ENCODE measurements at regions not wholly inside any gene's neighbourhood (a gene's known extent, or its start where the extent isn't known, plus 50 kb on each side); places are given as distances from the start of the nearest gene placed in this dataset.
A peak's percentile ranks its signal among the peaks of the same experiment; 100 is the strongest.
"Not testable (repeated sequence)": the region's sequence is repeated elsewhere in the genome, so short reads cannot be mapped to it uniquely, and the experiment has no call there.

- DNase-seq = no peak
These were observed 50.3 kb upstream of the ATP6AP2 start for GRCh38 chrX:40530509-40530908.

DNA sequence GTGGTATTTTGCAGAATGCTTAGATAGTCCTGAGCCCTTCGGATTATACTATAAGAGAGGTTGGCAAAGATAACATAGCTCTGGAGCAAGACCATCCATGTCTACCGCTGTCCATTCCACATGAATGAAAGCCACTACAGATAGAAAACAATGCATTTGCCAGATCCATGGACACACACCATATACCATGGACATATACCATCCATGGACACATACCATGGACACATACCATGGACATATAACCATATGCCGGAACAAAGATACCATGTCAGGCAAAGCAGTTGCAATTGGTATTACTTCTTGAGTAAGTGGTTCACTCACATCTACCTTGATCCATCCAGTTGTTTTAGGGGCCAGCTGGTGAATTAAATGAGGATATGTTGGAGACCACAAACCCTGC is 53.2 kb upstream of the ATP6AP2 start:
- DNase-seq = no peak

DNA sequence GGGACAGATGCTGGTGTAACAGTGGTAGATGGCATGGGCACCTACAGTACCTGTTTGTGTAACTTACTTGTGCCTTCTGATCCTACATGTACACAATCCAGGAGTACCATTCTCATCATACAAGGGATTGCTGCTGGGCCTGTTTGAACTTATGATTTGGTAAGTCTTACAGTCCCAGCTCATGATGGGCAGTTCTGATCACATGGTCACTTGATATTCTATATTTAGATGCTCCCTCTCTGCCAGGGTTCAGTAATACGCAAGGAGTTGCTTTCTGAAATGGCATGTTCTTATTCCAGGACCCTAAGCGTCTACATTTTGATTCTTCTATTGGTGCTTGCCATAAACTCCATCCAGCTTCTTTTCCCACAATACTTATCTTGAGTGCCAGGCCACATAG is 54.4 kb upstream of the ATP6AP2 start:
- no peak for DNase-seq

DNA sequence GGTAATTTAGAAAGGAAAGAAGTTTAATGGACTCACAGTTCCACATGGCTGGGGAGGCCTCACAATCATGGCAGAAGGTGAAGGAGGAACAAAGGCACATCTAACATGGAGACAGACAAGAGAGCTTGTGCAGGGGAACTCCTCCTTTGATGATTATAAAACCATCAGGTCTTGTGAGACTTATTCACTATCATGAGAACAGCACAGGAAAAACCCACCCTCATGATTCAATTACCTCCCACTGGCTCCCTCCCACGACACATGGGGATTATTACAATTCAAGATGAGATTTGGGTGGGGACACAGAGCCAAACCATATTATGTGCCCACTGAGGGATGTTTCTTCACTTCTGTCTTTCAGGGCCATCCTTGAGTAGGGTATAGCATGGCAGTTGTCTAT is 54.9 kb upstream of the ATP6AP2 start:
- not testable (repeated sequence) for DNase-seq

DNA sequence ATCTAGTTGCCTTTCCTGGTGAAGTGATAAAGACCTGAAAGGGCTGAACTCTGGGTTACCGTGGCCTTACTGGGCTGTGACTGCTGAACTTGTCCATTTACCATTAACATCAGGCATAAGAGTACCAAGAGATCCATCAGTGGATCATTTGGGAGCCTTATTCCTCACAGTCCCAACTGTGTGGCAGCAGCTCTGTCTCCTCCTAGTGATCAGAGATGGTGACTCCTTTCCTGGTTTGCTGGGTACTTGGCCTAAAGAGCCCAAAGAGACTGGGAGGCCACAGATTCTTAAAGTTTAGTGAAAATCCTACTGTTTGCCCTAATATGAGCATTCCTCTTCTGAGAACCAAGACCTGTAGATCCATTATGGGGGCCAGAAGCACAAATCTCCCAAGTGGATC is 56.3 kb upstream of the ATP6AP2 start:
- DNase-seq = no peak

GRCh38 chrX:40523852-40524251 is 56.9 kb upstream of the ATP6AP2 start:
- DNase-seq = no peak

GRCh38 chrX:40521868-40522450 is 58.8 kb upstream of the ATP6AP2 start:
- DNase-seq = no peak

GRCh38 chrX:40514376-40514775 is 66.4 kb upstream of the ATP6AP2 start:
- no peak for DNase-seq

GRCh38 chrX:40513835-40514234 is 66.9 kb upstream of the ATP6AP2 start:
- DNase-seq = no peak

GRCh38 chrX:40513012-40513411 is 67.8 kb upstream of the ATP6AP2 start:
- DNase-seq = no peak

DNA sequence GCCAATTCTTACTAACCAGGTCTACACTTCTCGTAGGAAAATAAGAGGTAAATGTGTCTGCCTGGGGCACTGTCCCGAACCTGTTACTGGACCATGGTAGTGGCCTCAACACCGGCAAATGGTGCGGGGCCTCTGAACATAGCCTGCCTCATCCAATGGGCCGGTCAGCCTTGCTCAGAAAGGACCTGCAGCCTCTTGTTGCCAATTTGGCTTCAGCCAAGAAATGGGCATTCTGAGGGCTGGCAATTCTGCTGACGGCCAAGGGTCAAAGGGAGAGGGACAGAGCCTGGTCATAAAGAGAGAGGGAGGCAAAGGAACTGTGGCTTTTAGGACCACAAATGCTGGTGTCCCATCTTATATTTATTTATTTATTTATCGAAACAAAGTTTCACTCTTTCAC is 69.5 kb upstream of the ATP6AP2 start:
- DNase-seq = no peak

- DNase-seq = no peak
These were observed 72.2 kb upstream of the ATP6AP2 start for GRCh38 chrX:40508560-40508959.

DNA sequence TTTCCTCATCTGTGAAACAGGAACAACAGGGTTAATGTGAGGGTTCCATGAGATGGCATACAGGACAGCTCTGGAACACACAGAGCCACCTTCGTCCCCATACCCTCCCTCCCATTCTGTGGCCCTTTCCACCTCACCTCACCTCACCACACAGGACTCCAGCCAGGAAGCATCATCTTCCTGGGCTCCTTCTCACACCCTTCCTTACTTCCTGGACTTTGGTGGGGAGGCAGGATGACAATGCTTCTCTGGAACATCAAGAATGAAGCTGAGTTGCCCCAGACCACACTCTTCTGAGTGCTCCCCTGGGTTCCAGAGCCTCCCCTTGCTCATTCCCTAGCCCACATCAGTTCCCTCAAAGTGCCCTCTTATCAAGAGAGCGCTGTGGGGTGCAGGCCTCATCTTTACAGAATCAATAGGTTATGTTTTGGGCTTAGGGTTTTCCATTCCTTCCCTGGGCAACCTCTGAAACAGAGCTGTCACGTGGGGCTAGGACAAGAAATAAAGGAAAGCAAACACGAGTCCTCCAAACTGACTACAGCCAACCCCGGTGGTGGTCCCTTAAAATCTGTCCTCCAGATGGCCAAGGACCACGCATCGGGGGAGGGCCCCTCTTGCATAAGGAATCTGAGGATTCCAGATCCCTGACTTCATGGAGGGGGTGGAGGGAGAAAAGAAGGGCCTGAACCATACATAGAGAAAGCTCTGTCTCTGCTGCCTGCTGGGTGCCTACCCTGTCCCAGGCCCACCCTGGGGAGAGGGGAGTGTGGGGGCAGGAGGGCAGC is 74.4 kb upstream of the ATP6AP2 start:
- no peak for DNase-seq

- DNase-seq = peak; percentile 12
These were observed 75.8 kb upstream of the ATP6AP2 start for GRCh38 chrX:40504801-40505605.

DNA sequence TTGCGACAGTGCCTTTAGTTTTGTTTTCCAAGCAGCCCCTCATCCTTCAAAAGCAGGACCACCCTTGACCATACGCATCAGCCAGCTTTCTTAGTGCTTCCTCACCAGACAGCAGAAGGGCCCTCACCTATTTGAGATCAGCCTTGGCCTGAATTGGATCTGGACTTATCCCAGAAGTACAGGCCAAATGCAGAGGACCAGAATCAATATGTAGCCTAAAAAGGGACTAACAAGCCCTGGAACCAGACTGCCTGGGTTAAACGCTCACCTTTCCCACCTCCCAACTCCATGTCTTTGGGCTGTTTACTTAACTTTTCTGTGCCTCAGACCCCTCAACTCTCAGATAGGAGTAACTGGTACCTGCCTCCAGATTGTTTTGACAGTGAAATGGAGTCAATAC is 77.7 kb upstream of the ATP6AP2 start:
- no peak for DNase-seq

DNA sequence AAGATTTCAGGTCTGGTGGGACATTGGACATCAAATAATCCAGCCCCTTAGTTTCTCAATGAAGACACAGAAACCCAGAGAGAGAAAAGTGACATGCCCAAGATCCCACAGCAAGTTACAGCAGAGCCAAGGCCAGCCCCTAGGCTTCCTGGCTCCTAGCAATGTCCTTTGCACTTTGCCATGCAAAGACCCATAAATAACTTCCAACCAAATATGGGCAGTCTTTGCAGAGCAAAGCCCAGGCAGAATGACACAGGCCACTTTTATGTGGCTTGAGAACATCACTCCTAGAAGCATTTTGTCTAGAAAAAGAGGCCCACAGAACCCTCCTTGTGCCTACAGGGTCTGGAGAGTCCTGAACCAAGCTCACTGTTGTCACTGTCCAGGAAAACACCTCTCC is 78.1 kb upstream of the ATP6AP2 start:
- DNase-seq = no peak

GRCh38 chrX:40501164-40501855 is 79.5 kb upstream of the ATP6AP2 start:
- DNase-seq = no peak

DNA sequence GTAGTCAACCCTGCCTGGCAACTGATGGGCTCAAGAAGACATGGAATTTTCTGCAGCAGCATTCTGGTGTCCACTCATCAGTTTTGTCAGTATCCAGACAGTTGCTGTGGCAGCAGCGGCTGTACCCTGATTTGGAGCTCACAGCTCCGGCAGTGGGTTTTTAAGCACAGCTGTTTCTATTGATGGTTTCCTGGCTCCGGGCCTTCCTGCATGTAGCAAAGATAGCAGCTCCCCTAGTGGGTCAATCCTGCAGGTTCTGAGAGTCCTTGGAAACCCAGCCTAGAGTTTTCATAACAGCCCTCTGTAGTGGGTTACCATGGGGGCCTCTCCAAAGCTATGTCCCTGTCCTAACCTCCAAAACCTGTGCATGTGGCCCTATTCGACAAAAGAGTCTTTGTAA is 84.0 kb upstream of the ATP6AP2 start:
- peak; percentile 26 for DNase-seq

- DNase-seq = no peak
These were observed 85.1 kb upstream of the ATP6AP2 start for GRCh38 chrX:40495659-40496058.

- no peak for DNase-seq
These were observed 86.8 kb upstream of the ATP6AP2 start for GRCh38 chrX:40494005-40494404.

- no peak for DNase-seq
These were observed 92.5 kb upstream of the ATP6AP2 start for GRCh38 chrX:40488296-40488695.

DNA sequence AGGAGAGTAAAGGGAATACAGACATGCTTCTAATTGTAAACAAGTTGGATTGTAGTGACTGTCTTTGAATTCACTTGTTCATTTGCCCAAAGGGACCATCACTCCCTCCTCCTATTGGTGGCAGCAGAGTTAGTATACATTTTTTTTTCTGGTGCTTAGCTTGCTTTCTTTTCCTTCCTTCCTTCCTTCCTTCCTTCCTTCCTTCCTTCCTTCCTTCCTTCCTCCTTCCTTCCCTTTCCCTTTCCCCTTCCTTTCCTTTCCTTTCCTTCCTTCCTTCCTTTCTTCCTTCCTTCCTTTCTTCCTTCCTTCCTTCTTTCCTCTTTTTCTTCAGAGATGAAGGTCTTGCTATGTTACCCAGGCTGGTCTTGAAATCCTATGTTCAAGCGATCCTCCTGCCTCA is 94.8 kb upstream of the ATP6AP2 start:
- DNase-seq = no peak
